ENCODE measurements at regions not wholly inside any gene's neighbourhood (a gene's known extent, or its start where the extent isn't known, plus 50 kb on each side); places are given as distances from the start of the nearest gene placed in this dataset.
"Not testable (repeated sequence)": the region's sequence is repeated elsewhere in the genome, so short reads cannot be mapped to it uniquely, and the experiment has no call there.

DNA sequence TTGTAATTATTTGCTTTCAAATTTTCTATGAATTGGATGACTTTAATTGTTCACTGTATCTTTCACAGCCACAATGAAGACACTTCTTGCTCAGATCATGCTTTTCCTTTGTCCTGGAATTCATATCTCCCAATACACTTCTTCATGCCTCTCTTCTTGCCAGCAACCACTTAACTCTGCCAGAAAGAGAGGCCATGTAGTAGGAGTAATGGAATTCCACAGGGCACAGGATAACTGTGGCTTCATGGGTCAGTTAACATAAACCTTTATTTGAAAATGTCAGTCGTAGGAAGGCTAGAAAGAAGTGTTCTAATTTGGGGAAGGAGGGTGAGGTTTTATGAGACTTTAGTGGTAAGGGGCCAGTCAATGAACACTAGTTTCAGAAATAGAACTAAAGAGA, 190.3 kb downstream of the TMEM167A start:
- no peak for DNase-seq

DNA sequence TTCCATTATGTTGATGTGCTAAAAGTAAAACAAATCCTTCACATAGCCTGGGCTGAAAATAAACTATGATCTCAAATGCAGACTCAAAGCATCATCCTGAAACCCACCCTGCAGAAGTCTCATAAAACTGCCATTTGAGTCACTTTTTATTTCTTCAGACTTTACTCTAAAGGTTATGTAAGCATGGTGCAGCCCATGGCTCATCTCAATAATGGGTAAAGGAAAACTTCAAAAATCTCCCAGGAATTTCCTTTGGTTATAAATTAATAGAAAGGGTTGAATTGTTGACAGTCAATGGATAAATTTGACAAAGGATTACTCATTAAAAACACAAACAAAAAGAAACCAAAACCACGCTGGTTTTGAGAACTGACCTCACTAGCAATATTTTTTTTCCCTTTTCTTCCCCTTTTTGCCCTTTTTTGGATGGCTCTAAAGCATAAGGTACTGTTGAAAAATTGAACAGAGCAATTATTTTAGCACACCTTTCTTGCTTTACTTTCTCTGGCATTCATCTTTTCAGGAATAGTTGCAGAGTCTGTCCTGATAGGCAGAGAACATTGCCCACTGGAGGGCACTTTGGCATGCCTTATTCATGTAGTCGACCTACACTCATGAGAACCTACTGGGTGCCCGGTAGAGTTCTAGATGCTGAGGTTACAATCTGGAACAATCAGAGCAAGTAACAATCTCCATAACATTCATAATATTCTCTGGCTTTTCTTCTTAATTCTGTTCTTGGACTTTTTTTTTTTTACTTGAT, 191.4 kb downstream of the TMEM167A start:
- no peak for DNase-seq

DNA sequence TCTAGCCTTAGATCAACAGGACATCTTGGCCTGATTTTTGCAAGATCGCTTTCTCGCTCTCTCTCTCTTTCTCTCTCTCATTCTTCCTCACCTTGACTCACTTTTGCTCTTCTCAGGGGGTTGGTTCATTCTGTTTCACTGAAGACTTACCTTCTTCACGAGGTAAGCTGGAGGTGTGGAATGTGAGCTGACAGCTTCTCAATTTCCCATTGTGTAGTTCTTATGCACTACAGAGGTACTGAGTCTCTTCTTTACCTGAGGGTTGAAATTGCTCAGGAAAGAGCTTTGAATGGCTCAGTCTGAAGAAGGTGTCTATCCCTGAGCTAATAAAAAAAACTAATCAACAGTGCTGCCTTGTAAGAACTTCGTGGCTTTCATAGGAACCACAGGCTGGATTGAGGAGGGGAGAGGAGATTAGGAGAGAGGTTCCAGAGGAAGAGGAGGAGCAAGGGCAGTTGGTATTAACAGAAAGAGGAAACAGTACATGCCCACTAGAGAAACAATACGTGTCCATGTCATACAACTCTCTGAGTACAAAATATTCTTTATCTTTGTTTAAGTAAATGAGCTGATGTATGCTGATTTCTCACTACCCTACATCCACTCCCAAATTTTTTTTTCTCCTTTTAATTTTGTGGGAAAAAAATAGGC, 192.2 kb downstream of the TMEM167A start:
- no peak for DNase-seq

DNA sequence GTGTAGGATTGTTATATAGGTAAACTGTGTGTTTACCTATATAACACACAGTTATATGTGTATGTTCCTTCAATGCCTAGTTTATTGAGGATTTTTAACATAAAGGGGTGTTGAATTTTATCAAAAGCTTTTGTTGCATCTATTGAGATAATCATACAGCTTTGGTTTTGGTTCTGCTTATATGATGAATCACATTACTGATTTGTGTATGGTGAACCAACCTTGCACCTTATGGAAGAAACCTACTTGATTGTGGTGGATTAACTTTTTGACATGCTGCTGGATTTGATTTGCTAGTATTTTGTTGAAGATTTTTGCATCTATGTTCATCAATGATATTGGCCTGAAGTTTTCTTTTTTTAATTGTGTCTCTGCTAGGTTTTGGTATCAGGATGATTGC, 194.9 kb downstream of the TMEM167A start:
- no peak for DNase-seq

DNA sequence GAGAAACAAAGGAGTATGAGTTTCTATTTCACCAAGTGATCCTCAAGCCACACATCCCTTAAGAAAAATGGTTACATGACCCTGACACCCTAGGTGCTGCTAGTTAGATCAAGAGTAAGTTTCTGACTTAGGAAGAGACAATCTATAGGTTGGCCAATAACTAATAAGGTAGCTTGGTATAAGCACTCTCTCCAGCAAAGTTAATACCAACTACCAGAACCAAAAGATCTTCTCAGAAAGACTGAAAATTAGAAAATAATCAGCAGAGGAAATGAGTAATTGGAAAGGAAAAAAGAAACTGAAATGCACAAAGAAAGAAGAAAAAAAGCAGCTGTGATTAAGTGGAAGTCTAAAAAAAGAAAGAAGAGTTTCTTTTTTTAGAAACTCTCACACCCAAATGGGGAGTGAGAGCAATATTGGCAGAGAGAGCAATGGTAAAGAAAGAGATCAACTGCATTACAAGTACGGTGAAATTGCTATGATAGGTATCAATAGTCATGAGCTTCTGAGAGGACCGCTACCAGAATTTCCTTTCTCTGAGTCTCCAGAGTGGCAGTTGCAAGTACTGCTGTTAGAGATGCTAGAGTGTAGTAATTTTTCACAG, 195.5 kb downstream of the TMEM167A start:
- no peak for DNase-seq

DNA sequence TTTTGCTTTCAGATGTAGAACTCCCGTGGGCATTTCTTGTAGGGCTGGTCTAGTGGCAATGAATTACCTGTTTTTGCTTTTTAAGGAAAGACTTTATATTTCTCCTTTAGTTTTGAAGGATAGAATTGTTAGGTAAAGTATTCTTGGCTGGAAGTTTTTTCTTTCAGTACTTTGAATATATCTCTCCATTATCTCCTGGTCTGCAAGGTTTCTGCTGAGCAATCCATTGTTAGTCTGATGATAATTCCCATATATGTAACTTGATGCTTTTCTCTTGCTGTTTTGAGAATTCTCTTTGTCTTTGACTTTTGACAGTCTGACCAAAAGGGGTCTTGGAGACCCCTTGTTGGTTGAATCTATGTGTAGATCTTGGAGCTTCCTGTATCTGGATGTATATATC, 198.1 kb downstream of the TMEM167A start:
- no peak for DNase-seq

DNA sequence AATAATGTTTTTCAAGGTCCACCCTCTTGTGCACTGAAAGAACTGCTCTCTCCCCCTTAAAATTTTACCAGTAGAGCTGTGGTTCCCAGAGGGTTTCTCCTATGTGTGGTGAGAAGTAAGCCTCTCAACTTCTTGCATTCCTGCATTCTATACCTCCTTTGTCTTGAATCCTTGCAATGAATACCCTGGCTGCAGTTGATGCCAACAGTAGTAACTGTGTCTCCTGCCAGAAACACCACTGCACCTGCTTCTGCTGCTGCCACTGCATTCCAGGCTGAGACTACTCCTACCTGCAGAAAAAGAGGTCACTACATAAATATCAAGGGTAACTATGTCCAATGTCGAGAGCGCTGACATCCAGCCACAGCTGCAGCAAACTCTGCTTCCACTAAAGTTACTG, 203.7 kb downstream of the TMEM167A start:
- no peak for DNase-seq

DNA sequence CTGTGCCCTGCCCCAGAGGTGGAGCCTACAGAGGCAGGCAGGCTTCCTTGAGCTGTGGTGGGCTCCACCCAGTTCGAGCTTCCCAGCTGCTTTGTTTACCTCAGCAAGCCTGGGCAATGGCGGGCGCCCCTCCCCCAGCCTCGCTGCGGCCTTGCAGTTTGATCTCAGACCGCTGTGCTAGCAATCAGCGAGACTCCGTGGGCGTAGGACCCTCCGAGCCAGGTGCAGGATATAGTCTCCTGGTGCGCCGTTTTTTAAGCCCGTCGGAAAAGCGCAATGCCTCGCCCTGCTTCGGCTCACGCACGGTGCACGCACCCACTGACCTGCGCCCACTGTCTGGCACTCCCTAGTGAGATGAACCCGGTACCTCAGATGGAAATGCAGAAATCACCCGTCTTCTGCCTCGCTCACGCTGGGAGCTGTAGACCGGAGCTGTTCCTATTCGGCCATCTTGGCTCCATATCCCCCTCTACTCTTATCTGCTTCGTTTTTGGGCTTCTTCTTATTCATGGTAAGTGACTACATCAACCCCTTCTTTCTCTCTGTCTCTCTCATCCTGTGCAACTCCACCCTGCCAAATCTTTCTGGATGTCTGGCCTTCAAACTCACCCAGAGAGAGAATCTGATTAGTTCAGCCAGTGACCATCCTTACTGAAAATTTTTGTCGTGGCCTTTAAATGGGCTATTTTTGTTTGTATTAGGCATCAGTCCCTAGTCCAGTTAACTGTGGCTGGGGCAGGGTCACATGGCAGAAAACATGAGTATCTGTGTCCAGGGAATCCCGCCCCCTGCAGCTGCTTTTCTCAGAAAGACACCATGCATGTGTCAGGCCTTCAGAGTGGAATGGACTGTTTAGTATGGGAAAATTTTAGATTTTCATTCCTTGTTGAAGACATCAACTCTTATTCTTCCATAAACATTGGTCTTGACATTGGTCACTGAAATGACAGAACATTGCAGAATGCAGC, 204.6 kb downstream of the TMEM167A start:
- not testable (repeated sequence) for DNase-seq

DNA sequence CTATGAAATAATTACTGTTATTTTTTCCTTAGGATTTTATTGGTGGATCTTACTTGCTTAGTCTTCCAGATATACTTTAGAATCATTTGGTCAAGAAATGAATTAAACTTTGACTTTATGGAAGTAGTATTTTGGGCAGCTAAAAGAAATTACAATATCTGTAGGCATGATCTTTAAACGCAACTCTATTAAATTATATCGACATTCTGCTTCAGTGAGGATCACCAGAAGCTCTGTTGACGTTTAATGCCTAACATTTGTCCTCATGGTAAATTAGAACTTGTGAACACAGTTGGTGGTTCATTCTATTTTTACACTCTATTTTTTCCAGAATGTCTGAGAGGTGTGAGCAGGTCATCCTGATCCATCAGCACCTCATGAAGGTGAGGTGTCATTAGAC, 211.6 kb downstream of the TMEM167A start:
- no peak for DNase-seq

DNA sequence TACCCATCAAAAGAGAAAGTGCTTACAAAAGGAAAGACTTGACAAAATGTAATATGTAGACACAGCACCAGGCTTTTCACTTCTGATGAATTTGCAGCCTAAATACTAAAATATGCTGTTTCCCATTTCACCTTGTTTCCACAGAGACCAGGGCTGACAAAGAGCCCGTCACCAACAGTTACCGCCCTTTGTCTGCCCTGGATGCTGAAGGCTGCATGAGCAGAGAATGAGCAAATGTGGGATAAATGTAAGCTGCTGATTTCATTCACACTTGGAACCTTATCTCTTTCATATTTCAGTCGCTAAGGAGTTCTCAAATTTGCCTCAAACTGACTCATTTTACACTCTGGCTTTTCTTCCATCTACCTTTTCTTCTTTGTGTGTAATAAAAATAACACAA, 213.9 kb downstream of the TMEM167A start:
- no peak for DNase-seq

DNA sequence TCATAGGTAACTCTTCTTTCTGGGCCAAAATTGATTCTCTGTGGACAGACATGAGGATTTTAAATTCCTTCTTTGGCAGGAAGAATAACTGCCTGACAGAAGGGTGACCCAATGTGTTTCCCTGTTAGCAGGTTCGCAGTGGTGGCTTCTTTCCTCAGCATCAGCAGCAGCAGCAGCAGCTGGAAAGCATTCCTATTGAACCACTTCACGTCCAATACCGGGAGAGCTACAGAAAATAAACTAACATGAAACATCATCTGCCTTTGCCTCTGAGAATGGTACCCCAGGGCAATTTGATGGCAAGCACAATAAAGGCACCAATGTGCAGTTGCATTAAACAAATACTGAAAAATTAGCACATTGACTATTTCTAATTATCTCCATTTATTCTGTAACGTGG, 214.5 kb downstream of the TMEM167A start:
- no peak for DNase-seq

DNA sequence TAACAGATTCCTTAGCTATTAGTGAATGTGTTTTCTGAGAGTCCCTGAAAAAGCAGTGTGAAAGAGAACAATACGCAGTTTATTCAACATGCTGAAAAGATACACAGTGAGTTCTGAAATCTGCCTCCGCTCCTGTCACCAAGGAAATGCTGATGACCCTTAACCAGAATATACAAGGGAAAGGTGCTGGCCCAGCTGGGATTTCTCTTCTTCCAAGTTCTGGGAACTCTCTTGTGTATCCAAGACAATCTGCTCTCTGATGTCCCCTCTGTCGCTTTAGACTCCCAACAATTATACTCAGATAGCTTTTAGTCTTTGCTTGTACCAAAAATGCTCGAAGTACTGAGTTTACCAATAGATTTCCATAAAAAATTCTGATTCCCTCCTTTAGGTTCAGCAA, 214.9 kb downstream of the TMEM167A start:
- DNase-seq: no peak

DNA sequence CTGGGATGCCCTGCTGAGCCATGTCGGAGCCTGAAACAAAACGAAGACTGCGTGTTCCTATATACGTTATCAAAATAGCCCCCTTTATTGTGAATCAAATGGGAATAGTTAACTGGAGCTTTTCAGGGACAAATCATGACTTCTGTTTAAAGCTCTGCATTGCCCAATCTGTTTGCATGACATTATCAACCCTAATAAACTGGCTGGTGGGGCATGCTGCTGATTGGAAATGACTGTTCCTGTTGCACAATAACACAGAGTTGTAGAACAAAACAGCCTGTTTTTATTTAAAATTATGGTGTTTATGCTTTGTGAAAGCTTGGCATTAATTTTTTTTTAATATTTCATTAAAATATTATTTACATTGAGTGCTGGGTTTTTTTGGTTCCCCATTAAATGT, 215.5 kb downstream of the TMEM167A start:
- DNase-seq: no peak

DNA sequence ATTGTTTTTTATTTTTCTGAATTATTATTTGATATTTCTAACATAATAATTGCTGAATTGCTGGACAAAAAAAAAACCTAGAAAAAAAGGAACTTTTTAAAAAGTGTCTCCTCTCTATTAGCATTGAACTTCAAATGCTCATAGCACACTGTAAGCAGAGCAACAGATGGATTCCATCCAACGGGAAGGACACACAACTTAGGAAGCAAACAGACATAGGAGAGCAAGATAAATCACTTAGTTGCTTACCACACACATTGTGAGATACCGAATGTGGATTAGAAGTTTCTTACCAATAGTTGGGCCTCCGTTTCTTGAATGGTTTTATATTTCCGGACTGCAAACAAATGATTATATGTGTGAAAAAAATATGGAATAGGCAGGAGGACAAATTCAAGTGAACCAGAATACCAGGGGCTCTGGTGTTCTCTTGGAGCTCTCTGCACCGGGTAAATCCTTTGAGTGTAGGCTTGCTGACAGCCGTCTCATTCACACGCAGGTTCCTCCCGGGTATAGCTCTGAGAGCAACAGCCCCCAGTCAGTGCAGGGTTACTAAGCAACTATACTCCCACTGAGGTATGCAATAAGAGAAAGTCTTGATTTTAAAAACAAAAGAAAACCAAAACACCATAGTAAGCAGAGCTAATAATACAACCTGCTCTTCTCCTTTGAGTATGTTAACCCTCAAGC, 217.6 kb downstream of the TMEM167A start:
- no peak for DNase-seq

DNA sequence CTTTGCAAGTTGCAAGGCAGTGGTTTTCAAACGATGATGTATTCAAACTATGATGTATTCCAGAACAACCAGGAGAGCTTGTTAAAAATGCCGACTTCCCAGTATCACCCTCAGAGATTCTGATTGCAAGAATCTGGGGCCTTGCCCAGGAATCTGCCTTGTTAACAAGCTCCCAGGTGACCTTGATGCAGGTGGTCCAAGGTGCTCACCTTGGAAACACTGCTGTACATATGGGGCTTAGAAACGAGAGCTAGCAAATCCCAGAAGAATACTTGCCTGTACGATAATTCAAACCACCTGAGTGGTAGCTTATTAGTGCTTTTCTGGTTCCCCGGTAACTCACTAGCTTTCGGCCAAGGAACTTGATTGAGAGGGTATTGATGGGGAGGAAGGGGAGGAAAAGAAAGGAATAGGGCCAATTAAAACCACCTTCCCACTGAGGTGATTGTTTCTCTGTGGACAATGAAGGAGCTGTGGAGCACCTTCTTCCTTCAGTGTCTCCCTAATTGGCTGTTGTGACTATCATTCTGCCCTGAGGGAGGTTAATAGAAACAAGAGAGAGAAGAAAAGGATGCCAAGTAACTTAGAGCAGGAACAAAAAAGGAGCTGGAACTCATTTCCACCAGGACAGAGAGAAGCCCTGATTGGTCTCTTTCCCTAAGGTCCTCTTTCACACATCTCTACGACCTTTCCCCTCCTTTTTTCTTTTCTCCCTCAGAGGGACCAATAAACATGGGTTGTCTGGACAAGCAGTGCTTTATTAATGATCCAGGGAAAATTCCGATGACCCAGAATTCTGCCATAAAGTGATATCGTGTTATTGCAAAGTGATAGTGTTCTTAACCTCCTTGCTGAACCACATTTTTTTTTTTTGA, 218.8 kb downstream of the TMEM167A start:
- peak; percentile 65 for DNase-seq

DNA sequence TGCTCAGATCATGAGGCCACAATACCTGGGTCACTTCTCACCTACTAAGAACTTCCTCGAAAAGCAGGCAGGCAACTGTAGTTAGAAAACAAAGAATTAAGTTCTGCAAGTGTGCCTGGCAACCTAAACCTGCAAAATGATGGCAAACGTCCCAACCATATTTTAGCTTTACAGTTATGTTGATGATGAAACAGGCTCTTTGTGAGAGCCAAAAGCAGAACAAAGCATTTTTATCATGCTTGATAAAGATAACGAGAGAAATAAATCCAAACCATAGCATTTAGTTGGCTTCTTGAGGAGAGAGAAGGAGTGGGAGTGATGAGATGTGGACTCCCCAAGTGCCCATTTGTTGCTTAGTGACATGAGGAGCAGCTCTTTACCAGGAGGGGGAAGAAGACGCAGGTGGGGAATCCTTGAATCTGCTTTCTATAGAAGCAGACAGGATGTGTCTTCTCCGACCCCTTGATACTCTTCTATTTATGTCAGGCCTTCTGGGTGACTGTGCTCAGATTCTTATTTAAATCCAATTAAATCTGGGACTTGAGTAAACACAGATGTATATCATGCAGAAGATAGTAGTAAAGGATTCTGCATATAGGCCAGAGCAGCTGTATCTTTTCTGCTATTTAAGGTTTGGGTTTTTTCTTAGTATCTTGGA, 221.2 kb downstream of the TMEM167A start:
- no peak for DNase-seq

DNA sequence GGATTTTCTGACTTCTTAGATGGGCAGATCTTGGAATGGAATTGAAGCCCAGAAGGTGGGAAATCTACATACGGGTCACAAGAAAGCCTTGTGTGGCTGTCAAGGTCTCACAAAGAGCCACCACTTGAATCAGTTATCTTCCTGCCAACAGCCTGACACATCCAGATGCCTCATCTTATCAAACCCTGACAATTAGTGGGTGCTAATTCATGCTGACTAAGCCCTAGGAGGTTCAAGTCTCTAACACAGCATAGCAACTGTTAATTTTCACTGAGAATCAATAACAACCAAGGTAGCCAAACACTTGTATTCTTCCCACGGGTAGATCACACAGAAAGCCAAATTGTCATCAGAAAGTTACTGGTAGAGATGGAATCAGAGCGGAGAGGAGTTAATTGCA, 222.2 kb downstream of the TMEM167A start:
- no peak for DNase-seq

DNA sequence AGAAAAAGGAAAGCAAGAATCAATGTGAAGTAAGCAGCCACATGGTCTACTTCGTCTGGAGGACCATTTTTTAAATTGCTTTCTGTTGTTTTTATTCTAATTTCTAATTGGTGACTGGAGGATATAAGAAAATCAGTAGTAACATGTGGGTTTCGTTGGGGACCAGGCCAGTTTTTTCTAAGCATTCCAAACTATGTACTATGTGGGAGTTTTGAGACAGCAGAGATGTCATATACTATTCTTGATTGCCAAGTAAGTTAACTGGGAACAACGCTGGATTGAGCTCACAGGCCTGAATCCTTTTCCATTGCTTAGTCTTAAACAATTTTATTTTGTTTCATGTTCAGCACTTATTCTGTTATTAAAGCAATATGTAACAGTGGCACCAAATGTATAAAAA, 225.7 kb downstream of the TMEM167A start:
- DNase-seq: no peak

DNA sequence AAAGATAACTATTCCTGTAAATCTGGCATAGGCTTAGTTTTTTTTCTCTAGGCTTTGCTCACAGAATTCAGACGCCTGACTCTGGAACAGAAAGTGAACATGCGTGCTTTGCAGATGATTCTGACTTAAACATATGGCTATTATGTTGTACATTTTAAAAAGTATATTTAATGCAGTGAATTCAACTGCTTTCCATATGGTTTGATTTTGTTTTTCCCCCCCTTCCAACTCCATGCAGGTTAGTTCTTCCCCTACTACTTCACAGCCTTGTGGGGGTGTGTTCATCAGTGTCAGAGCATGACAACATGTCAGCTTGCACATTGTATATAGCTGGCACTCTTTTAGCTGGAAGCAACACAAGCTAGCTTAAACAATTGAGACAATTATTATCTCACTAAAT, 226.8 kb downstream of the TMEM167A start:
- no peak for DNase-seq

DNA sequence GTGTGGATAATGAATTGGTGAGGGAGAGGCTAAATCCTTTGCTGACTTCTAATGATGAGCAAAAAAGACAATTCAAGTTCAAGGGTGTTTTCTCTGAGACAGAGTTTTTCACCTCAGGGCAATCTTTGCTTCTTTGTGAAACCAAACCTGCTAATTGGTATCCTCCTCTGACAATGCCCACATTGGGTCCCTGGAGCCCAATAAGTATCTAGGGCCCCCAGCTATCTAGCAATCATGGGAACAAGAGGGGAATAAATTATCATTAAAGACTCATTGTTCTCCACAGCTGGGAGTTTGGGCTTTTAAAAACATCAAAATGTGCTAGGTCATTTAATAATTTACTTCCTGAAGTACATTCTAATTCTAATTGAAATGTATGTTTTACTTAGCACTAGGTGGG, 227.3 kb downstream of the TMEM167A start:
- no peak for DNase-seq

DNA sequence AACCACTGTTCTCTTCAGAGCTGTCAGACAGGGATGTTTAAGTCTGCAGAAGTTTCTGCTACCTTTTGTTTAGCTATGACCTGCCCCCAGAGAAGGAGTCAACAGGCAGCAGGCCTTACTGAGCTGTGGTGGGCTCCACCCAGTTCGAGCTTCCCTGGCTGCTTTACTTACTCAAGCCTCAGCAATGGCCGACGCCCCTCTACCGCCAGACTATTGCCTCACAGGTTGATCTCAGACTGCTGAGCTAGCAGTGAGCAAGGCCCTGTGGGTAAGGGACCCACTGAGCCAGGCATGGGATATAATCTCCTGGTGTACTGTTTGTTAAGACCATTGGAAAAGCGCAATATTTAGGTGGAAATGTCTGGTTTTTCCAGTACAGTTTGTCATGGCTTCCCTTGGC, 229.6 kb downstream of the TMEM167A start:
- no peak for DNase-seq
